IPS DF 19.7 (cell line): ENCODE measurements at regions not wholly inside any gene's neighbourhood (a gene's known extent, or its start where the extent isn't known, plus 50 kb on each side); places are given as distances from the start of the nearest gene placed in this dataset.
A peak's percentile ranks its signal among the peaks of the same experiment; 100 is the strongest.
"Not testable (repeated sequence)": the region's sequence is repeated elsewhere in the genome, so short reads cannot be mapped to it uniquely, and the experiment has no call there.

Experiments
- DNase-seq: peaks from one replicate; pipeline ENCODE4 v3.0.0-alpha.2; 2013; ENCODE audit warnings: low read depth, low spot score

GRCh38 chr3:20340324-20340928 is 154.4 kb upstream of the SGO1 start:
- DNase-seq: peak; percentile 71

- no peak for DNase-seq
These were observed 150.6 kb upstream of the SGO1 start for GRCh38 chr3:20336572-20336971.

GRCh38 chr3:20334842-20335241 is 148.8 kb upstream of the SGO1 start:
- DNase-seq: no peak

- DNase-seq: no peak
These were observed 141.9 kb upstream of the SGO1 start for GRCh38 chr3:20327889-20328288.

- DNase-seq: no peak
These were observed 140.5 kb upstream of the SGO1 start for GRCh38 chr3:20326541-20326940.

- no peak for DNase-seq
These were observed 139.6 kb upstream of the SGO1 start for GRCh38 chr3:20325563-20325962.

GRCh38 chr3:20324664-20325478 is 138.9 kb upstream of the SGO1 start:
- no peak for DNase-seq

GRCh38 chr3:20323307-20323927 is 137.4 kb upstream of the SGO1 start:
- no peak for DNase-seq

GRCh38 chr3:20322085-20322484 is 136.1 kb upstream of the SGO1 start:
- DNase-seq: no peak

- DNase-seq: no peak
These were observed 135.5 kb upstream of the SGO1 start for GRCh38 chr3:20321391-20322047.

GRCh38 chr3:20320489-20320888 is 134.5 kb upstream of the SGO1 start:
- DNase-seq: no peak

GRCh38 chr3:20319551-20319950 is 133.5 kb upstream of the SGO1 start:
- no peak for DNase-seq

- no peak for DNase-seq
These were observed 131.6 kb upstream of the SGO1 start for GRCh38 chr3:20317616-20318015.

- DNase-seq: no peak
These were observed 130.2 kb upstream of the SGO1 start for GRCh38 chr3:20316238-20316637.

GRCh38 chr3:20310629-20311028 is 124.6 kb upstream of the SGO1 start:
- DNase-seq: no peak

- DNase-seq: no peak
These were observed 121.4 kb upstream of the SGO1 start for GRCh38 chr3:20307383-20307782.

- DNase-seq: no peak
These were observed 119.6 kb upstream of the SGO1 start for GRCh38 chr3:20305647-20306046.

- DNase-seq: no peak
These were observed 116.8 kb upstream of the SGO1 start for GRCh38 chr3:20302766-20303165.

- DNase-seq: peak; percentile 23
These were observed 102.0 kb upstream of the SGO1 start for GRCh38 chr3:20288050-20288449.

GRCh38 chr3:20280257-20280656 is 94.3 kb upstream of the SGO1 start:
- DNase-seq: no peak

GRCh38 chr3:20265977-20266376 is 80.0 kb upstream of the SGO1 start:
- DNase-seq: not testable (repeated sequence)

- no peak for DNase-seq
These were observed 79.0 kb upstream of the SGO1 start for GRCh38 chr3:20264900-20265567.
